ENCODE measurements at regions not wholly inside any gene's neighbourhood (a gene's known extent, or its start where the extent isn't known, plus 50 kb on each side); places are given as distances from the start of the nearest gene placed in this dataset.

DNA sequence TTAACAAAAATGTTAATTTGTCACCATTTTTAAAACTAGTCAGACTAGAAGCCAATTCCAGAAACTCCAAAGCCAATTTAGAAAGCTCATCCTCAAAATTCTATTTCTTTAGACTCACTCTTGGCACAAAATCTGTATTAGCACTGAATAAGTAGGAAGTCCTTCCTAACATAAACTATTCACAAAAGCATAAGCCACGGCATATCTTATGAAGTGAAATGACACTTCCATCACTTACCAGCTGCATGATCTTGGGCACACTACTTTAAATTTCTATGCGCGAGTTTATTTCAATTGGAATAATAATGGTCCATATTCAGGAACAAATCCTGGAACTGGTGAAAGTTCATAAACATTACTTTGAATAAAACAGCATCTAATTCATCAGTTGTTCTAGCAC, 1544.0 kb downstream of the TECRL start:
- TF ChIP-seq, protein P1, sequence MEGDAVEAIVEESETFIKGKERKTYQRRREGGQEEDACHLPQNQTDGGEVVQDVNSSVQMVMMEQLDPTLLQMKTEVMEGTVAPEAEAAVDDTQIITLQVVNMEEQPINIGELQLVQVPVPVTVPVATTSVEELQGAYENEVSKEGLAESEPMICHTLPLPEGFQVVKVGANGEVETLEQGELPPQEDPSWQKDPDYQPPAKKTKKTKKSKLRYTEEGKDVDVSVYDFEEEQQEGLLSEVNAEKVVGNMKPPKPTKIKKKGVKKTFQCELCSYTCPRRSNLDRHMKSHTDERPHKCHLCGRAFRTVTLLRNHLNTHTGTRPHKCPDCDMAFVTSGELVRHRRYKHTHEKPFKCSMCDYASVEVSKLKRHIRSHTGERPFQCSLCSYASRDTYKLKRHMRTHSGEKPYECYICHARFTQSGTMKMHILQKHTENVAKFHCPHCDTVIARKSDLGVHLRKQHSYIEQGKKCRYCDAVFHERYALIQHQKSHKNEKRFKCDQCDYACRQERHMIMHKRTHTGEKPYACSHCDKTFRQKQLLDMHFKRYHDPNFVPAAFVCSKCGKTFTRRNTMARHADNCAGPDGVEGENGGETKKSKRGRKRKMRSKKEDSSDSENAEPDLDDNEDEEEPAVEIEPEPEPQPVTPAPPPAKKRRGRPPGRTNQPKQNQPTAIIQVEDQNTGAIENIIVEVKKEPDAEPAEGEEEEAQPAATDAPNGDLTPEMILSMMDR (conservative IDR thresholded peaks at IDR 0.05): no peak
- no CpG with 5 or more reads among the region's 3 CpGs for WGBS (ENCODE audit: extremely low coverage, insufficient read length, low lambda C conversion rate)
- H3K4ac ChIP-seq (ENCODE audit: low read depth, low read length): no peak overlapping the region
- Mint-ChIP-seq H3K36me3 (ENCODE audit: insufficient read depth in 1 of 3, low read depth in 3 of 3) (no peaks in the 10 kb centered on the region), H3K9me3 (no peaks in the 10 kb centered on the region), H3K27ac (no peak overlapping the region), H3K27me3 (ENCODE audit: low read depth) (no peaks in the 10 kb centered on the region), H3K4me1 (no peaks in the 10 kb centered on the region), H3K4me3 (no peak overlapping the region)
- H3K9me3 ChIP-seq (ENCODE audit: control insufficient read depth, low read depth, low read length): no peaks in the 10 kb centered on the region
- H3K23ac ChIP-seq (ENCODE audit: insufficient read length, low read depth, low read length): no peak overlapping the region
- H2BK5ac ChIP-seq (ENCODE audit: insufficient read length, low read length): no peak overlapping the region
- H4K8ac ChIP-seq (replicated peaks; ENCODE audit: insufficient read length, low read depth, low read length): no peak overlapping the region
- H3K18ac ChIP-seq (ENCODE audit: insufficient read length, low read depth, low read length): no peak overlapping the region
- no peak overlapping the region for H2BK120ac ChIP-seq (ENCODE audit: low read depth, low read length, poor library complexity, severe bottlenecking)
- H3K4me2 ChIP-seq (ENCODE audit: insufficient read depth, insufficient read length, low read length): no peak overlapping the region
- no peaks in the 10 kb centered on the region for H3K27me3 ChIP-seq (ENCODE audit: insufficient read depth, low read length)
- no peak overlapping the region for H4K91ac ChIP-seq (ENCODE audit: insufficient read length, low read depth, low read length)
- no peak overlapping the region for H2BK15ac ChIP-seq (ENCODE audit: low read depth, low read length)
- H3K79me2 ChIP-seq (ENCODE audit: insufficient read depth, low read length): no peaks in the 10 kb centered on the region
- no peaks in the 10 kb centered on the region for H3K23me2 ChIP-seq (ENCODE audit: insufficient read length, low read depth, low read length, poor library complexity, severe bottlenecking)
- no peaks in the 10 kb centered on the region for H4K20me1 ChIP-seq (ENCODE audit: control insufficient read depth, insufficient read depth, insufficient read length)
- no peak overlapping the region for H3K56ac ChIP-seq (ENCODE audit: insufficient read length, low read depth, low read length)
- no peak overlapping the region for H2BK12ac ChIP-seq (ENCODE audit: insufficient read length, low read depth, low read length)
- H3K14ac ChIP-seq (ENCODE audit: insufficient read depth, low read length): no peak overlapping the region
- H2BK20ac ChIP-seq (ENCODE audit: low read depth, low read length, poor library complexity, severe bottlenecking): no peak overlapping the region
- H2AFZ ChIP-seq (ENCODE audit: low read length): no peak overlapping the region
- no peak overlapping the region for H3K27ac ChIP-seq (ENCODE audit: insufficient read length, low read depth, low read length)
- H3K9ac ChIP-seq (ENCODE audit: extremely low read depth, insufficient read length, low read length): no peak overlapping the region
- no peak for DNase-seq
- H3K4me1 ChIP-seq (ENCODE audit: insufficient read depth, low read length): no peaks in the 10 kb centered on the region
- H3K79me1 ChIP-seq (ENCODE audit: insufficient read depth, low read depth, low read length, poor library complexity, severe bottlenecking): no peaks in the 10 kb centered on the region
- no peak overlapping the region for H4K5ac ChIP-seq (ENCODE audit: insufficient read length, low read depth, low read length)
- no peak overlapping the region for H2AK5ac ChIP-seq (ENCODE audit: insufficient read length, low read length)
- H3T11ph ChIP-seq (ENCODE audit: low read length): no peak overlapping the region

Measured in H9 (cell line).